ELR (cell line): ENCODE measurements at regions not wholly inside any gene's neighbourhood (a gene's known extent, or its start where the extent isn't known, plus 50 kb on each side); places are given as distances from the start of the nearest gene placed in this dataset.
A peak's percentile ranks its signal among the peaks of the same experiment; 100 is the strongest.

ENCODE experiments used
- DNase-seq: peaks from one replicate; pipeline ENCODE4 v3.0.0-alpha.2; 2015; ENCODE audit warnings: low read depth

DNA sequence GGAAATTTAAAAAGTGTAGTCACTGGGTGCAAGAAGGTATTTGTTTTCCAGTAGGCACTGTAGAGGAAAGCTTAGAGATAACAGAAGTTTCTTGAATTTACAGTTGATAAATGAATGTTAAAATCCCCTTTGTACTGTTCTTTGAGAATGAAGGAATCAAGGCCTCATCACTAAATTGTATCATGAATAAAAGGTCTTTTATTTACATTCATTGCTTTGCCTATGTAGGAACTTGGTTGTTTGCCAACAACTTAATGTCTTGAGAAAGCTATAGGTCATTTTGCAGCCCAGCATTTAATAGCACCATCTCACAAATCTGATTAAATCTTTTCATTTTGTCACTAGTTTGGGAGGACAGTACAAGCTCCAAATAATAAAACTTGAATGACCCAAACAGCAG lies 213.9 kb upstream of the ITGA4 start:
- DNase-seq: no peak

DNA sequence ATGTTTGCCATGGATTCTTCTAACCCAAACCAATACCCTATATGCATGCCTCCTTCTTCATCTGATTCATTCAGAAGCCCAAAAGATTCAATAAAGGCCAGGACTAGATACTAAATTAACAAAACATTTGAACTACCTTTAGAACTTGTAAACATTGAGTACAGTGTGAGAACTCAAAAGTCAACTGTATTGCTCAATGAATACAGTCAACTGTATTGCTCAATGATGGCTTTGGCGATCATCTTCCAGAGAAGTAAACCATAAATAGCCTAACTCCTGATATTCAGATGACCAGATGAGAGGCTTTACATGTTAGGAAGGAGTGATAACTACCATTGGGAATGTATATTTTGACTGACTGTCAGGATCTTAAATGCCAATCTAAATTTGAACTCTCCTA lies 206.5 kb upstream of the ITGA4 start:
- peak; percentile 4 for DNase-seq

DNA sequence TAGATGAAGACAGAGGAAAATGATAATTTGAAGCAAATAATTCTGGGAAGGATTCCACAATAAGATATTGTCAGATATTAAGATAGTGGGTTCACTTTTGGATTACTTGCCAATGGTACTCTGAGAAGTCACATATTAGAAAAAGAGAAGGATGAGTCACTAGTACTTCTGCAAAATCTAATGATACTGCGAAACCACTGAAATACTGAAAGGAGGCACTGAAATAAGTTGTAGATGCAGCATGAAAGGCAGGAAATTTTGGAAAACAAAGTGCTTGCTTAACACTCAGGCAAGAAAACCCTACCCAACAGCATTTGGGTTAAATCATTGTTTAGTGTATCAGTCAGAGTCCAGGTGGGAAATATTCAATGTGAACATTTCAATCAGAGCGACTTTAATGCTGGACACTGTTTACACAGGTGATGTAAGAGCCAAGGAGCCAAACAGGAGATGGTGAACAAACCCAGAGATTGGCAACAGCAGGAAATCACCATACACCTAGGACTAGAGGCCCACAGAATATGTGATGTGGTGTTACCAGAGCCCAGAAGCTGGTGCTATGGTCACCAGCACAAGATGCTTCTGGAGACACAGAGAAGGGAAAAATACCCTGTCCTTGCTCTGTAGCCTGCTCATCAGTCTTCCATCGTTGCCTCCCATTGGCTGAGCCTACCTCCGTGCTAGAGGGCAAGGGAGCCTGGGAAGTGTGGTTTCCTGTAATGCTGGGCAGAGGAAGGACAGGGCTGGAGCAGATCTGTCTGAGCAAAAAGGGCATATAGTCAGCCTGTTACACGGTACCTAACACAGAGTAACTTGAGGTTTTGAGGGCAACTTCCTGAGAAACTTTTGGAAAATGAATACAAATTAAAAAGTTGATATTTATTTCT lies 204.7 kb upstream of the ITGA4 start:
- DNase-seq: no peak

DNA sequence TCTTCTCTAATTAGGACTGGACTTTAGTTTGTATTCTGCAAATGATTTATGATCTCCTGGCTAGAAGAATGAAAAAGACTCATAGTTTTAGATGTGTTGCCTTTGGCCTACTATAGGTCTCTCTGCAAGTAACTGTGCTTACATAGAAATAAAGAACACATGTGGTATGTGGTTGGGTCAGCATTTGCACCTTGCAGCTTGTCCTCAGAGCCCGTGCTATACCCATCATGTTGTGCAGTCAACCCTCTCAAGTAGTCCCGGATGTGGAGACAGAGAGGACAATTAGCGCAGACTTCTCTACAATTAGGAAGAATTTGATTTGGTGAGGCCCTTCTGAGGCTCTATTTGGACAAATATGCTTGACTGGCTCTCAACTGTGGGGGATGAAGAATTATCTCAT lies 203.7 kb upstream of the ITGA4 start:
- no peak for DNase-seq

DNA sequence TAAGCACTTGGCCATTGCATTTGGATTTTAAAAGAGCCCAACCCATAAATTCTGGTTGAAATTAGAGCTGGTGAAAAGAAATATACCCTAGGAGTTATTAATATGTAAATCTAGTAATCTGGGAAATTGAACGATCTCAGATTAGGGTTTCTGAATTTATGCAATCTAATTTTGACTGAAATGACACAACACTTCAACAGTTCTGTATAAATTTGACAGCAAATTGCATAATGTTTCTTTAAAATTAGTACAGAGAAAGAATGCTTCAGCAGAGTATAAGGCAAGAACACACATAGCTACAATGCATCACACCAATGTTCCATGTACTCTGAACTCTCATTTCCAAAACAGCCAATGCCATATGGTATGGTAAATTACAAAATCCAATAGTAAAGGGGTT lies 201.5 kb upstream of the ITGA4 start:
- DNase-seq: no peak

DNA sequence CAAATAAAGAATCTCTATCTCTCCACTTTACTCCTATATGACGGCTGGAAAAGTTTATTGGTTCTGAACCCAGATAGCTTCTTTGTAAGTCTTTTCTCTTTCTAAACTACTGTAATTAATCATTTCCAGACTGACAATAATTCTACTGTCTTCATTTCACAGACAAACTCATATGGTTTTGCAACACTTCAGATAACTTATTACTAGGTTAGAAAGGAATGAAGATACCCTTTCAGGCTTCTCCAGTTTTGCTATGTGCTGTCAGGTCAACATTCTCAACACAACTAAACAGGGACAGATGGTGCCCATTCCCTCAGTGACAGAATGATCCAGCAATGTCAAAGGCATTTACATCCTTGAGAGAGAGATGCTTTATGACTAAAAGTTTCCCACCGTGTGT lies 198.5 kb upstream of the ITGA4 start:
- peak; percentile 54 for DNase-seq

DNA sequence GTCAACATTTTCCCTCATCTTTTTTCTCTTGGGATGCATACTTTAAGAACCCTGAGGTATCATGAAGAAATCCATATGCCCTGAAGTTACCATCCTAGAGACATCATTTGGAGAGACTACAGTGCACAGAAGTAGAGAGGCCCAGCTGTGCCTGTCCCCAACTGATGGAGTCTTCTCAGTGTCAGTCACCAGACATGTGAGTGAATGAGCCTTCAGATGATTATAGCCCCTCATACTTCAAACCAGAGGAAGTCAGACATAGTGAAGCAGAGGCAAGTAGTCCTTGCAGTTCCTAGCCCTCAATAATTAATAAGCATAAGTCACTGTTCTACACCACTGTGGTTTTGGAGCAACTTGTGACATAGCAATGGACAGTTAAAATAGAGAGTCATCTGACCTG lies 194.4 kb upstream of the ITGA4 start:
- DNase-seq: no peak

DNA sequence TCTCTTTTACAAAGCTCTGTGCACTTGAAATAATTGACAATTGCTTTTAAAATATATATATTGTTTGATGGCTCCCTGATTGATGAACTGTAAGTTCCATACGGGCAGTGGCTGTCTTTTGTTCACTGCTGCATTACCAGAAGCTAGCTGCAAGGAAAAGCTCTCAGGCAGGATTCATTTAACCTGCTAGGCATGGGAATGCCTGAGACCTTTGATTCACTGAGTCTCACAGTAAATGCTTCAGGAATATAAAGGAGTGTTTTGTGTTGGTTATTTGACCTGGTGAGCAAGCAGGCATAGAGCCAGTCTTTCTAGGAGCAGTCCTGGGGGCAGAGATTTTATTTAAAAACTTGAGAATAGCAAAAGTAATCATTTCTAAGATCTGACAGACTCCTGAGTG lies 193.2 kb upstream of the ITGA4 start:
- no peak for DNase-seq

DNA sequence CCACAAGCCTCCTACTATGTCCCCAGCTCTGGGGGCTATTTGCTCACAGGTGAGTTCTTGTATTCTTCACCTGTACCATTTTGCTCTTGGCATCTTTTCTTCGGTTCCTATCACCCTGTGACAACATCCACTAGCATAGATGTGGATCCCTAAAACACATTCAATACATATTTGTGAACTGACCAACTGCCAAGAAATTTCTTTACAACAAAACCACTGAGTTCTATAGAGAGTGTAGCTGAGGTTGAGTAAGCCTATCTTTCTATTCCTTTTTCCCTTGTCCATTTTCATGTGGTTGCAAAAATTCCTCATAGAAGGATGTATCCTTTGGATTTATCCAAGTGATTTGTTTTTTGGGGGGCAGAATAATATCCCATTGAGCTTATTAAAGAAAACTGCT lies 192.7 kb upstream of the ITGA4 start:
- DNase-seq: no peak

DNA sequence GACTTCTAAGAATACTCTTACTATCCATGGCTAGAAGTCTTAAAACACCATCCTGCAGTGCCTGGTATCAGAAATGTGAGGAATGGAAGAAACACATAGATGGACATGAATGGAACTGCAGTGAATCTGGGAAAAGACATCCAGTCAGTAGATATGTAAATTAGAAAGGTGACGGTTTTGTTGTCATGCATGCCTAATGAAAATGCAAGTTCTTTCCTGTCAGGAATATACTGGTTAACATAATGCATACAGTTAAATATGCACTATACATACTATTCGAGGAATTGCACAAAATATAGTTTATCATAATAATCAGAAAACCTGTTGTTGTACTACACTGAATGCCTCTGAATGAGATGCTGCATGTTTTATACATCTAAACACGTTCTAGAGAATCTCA lies 190.6 kb upstream of the ITGA4 start:
- no peak for DNase-seq

DNA sequence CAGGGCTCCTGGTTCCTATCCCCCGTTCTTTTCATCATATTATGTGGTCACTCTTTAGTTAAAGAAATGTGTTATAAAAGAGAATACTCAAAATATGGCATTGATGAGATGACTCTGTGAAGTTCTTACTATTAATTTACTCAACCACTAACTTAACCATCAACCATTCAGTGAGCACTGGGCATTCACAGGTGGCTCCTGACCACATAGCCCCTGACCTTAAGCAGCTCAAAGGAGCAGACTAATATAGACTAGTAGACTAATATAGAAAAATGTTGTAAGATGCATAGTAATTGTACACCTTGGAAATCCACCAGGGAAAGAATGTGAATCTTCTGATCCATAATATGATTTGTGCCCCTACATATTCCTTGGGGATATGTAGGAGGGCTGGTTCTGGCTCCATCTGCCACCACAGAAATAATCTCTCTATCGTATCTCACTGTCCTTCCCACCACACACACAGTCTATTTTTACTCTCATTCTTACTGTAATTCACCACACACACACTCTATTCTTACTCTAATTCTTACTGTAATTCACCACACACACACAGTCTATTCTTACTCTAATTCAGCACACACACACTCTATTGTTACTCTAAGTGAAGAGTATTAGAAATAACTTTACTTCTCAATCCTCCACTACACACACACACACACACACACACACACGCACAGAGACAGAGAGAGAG lies 188.9 kb upstream of the ITGA4 start:
- DNase-seq: no peak

DNA sequence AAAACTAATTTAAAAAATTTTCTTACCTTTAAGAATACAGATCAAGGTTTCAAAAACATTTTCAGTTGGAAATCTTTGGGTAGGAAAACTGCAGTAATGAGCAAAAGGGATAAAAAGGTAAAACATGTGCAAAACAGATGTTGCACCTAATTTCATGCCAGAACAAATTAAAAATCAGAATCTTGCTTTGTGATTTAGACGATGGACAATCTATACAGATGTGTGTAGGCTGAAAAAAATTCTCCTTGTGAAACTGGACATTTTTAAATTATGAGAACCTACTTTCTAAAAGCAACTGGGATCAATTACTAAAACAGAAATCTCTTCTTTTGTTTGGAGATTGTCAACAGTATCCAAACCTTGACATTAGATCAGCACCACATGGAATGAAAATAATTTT lies 183.2 kb upstream of the ITGA4 start:
- DNase-seq: no peak

DNA sequence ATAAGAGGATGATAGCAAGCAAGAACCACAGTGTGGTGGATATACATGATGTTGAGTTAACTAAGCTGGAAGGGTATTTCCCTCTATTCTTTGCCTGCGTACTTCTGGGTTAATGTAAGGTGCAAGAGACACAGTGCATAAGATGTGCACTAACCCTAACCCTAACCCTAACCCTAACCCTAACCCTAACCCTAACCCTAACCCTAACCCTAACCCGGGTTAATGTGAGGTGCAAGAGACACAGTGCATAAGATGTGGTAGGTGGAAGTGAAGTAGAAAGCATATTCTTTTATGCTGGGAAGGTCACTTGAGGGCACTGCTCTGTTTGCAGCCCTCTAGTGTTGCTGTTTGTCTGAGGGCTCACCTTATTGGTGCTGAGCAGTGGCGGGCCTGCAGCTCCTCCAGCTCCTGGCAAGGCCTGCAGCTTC lies 181.5 kb upstream of the ITGA4 start:
- DNase-seq: no peak

DNA sequence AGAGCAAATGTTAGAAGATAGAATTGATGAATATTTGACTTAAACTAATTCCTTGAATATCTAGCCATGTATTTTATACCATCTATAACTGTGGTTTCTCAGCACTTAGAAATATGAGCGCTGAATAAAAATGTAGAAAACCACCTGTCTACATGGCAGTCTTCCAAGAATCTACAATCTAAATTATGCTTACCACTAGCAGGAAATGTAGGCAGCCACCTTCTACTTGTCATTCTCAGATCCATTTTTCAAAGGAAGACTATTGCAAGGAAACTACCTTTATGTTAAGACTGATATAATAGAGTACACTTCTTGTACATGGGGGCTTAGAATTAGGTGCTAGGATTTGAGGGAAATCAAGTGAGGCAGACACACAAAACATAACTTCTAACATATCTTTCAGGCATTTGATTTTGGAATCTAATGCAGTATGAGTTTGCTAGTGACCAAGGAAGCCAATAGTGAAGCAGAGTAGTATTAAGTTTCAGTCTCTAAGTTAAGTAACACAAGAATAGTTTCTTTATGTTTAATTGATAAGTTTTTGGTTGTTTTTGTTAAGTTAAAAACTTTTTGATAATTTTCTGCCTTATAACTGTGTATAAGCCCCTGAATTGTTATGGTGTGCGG lies 175.9 kb upstream of the ITGA4 start:
- no peak for DNase-seq

DNA sequence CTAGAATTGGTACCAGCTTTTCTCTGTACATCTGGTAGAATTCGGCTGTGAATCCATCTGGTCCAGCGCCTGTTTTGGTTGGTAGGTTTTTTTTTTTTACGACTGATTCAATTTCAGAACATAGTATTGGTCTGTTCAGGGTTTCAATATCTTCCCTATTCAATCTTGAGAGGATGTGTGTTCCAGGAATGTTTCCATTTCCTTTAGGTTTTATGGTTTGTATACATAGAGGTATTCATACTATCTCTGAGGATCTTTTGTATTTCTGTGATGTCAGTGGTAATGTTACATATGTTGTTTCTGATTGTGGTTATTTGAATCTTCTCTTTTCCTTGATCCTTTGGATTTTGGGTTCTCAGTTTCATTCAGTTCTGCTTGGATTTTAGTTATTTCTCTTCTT lies 172.1 kb upstream of the ITGA4 start:
- DNase-seq: peak; percentile 9

DNA sequence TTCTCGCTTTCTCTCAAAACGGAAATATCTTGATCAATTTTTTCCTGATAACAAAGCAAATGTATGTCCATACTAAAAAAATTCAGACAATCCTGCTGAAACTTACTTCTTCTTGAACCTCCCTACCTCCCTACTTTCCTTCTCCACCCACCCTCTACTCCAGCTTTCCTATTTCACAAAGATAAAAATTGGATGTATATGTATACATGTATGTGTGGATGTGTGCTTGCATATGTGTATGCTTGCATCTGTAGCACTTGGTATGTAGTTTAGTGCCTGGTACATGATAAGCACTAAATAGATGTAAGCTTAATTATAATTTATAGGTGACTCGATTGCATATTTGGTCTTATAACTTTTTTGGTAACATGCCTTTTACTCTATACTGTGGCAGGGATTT lies 167.5 kb upstream of the ITGA4 start:
- DNase-seq: no peak

DNA sequence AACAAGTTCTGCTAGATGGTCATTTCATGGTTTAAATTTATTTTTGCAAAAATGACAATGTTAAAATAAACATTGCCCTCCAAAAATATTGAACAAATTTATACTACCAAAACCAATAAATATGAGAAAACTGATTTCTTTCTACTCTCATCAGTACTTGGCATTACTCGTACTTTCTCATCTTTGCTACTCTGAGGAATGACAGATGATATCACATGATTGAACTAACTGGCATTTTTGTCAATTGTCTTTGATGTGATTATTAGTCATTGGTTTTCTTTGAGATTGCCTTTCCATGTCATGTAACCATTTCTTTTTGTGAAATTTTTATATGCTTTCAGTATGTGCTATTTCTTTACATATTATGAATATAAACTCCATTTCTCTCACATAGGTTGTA lies 167.0 kb upstream of the ITGA4 start:
- no peak for DNase-seq

DNA sequence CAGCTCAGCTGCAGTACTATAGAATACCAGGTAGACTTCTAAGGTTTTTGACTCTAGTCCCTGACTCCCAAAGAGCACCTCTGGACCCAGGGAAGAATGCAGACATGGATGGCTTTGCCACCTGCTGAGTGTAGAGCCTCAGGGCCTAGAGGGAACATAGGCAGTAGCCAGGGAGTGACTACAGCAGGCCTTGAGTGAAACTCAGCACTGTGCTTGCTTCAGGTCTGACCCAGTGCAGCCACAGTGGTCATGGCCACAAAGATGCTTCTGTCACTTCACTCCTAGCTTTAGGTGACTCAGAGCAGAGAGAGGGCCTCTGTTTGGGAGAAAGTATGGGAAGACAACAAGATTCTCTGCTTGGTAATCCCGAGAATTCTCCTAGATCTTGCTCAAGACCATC lies 162.2 kb upstream of the ITGA4 start:
- DNase-seq: no peak

DNA sequence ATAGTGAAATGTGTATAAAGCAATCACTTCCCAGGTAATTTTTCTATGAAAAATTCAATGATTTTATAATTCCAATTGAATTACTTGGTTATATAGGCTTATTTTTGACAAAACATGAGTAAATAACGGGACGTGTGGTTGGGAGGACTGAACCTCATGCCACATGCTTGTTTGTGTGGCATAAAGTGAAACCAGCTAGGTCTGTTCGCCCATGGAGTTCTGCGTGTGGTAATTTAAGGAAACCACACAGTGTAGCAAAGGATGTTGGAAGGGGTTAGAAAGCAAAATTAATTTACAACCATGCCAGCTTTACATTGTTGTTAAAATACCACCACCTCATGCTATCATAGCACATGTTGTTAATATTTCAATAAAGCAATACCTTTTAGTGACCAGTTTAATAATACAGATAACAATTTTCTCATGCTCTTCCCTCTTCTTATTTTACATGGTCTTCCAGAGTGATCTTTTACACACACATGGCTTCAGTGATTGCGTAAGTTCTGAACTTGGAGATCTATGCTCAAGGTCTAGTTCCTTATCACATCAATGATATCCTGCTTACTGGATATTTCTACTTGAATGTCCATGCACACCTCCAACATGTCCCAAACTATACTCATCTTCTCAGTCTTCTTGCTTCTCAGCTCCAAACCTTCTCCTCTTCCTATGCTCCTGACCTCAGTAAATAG lies 156.4 kb upstream of the ITGA4 start:
- no peak for DNase-seq

DNA sequence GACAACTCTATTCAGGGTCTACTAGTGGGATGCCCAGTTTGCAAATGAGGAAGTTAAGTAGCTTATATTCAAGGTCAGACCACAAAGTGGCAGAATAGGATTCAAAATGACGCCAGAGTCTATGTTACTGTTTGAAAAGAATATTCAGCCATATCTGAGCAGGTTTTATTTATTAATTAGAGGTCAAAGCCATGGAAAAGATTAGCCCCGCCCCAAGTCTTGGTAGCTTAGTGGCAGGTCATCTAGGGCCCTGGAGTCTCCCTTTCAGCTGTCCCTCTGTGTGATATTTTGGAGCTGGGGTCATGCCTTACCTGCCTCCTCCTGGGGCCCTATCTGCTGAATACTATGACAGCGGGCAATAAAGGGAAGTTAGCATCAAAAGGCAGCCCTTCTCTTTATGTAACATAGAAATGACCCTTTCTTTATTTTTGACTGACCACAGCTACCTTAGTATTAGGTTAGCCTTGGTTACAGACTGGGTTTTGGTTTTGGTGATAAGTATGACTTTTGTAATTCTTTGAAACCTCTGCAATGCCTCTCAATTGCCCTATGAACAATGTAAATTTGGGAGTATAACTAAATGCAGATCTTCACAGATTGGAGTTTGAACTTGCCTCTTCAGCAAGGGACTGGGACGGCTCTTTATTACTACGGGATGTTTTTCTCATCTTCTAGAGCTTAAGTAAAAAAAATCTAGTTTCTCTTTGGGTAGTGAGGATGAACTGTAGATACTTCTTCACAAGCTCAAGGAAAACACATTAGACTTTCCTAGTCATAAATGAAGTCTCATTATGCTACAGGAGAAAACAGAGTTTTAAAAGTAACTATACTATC lies 153.0 kb upstream of the ITGA4 start:
- no peak for DNase-seq

DNA sequence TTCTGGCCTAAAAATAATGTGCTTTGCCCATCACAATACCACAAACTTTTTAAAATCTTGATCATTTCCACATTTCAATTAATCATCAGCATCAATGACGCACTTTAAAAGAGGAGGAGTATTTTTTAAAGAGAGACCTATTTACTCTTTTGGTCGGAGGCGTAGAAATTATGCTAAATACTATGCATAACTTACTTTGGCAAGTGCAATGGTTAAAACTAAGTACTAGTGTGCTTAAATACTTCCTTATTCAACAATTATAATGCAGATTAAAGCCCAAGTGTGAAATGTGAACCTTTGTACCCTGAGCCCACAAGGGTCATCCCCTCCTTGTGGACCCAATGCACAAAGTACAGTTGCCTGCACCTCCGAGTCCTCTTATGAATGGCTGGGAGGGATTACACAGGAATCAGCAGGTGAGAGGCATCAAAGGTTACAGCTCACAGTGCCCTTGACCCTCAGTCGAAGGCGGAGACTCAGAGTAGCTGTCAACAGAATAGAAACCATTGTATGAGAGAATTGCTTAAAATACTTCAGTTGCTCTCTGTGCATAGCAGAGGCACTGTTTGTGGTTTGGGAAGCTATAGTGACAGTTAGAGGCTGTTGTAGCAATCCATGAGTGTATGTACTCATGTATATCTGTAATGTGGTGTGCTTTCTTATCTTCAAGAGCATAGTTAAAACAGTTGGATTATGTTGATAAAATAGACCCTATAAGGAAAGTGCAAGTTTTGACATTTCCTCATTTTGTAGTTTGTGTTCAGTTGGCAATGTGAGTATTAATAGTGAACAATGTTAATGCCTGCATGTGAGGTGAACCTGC lies 151.7 kb upstream of the ITGA4 start:
- DNase-seq: no peak
